ENCODE measurements at regions not wholly inside any gene's neighbourhood (a gene's known extent, or its start where the extent isn't known, plus 50 kb on each side); places are given as distances from the start of the nearest gene placed in this dataset.

- Mint-ChIP-seq H3K4me1 (ENCODE audit: low read depth) (no peaks in the 10 kb centered on the region), H3K4me3 (ENCODE audit: low read depth) (no peak overlapping the region), H3K27ac (no peak overlapping the region), H3K27me3 (peaks cover 24% of the 10 kb centered on the region), H3K36me3 (ENCODE audit: insufficient read depth) (no peaks in the 10 kb centered on the region), H3K9me3 (ENCODE audit: low read depth) (no peaks in the 10 kb centered on the region)
- DNase-seq (ENCODE audit: low spot score, unreplicated experiment) = no peak
- no peak for TF ChIP-seq CTCF (IDR thresholded peaks at IDR 0.05; ENCODE audit: unreplicated experiment)
Observed at GRCh38 chr22:27598792-27599191, 202.8 kb downstream of the MN1 start.

GRCh38 chr22:27601195-27601594, 200.4 kb downstream of the MN1 start:
- Mint-ChIP-seq H3K36me3 (ENCODE audit: insufficient read depth) (no peaks in the 10 kb centered on the region), H3K4me1 (ENCODE audit: low read depth) (no peaks in the 10 kb centered on the region), H3K27me3 (peaks cover 27% of the 10 kb centered on the region), H3K4me3 (ENCODE audit: low read depth) (no peak overlapping the region), H3K27ac (no peak overlapping the region), H3K9me3 (ENCODE audit: low read depth) (no peaks in the 10 kb centered on the region)
- DNase-seq (ENCODE audit: low spot score, unreplicated experiment) = no peak
- no peak for TF ChIP-seq CTCF (IDR thresholded peaks at IDR 0.05; ENCODE audit: unreplicated experiment)

- Mint-ChIP-seq H3K27me3 (peaks cover 29% of the 10 kb centered on the region), H3K4me3 (ENCODE audit: low read depth) (no peak overlapping the region), H3K9me3 (ENCODE audit: low read depth) (no peaks in the 10 kb centered on the region), H3K4me1 (ENCODE audit: low read depth) (peaks cover 3% of the 10 kb centered on the region), H3K27ac (no peak overlapping the region), H3K36me3 (ENCODE audit: insufficient read depth) (no peaks in the 10 kb centered on the region)
- no peak for TF ChIP-seq CTCF (IDR thresholded peaks at IDR 0.05; ENCODE audit: unreplicated experiment)
- no peak for DNase-seq (ENCODE audit: low spot score, unreplicated experiment)
Observed at GRCh38 chr22:27602390-27602789, 199.2 kb downstream of the MN1 start.

GRCh38 chr22:27603111-27603799, 198.3 kb downstream of the MN1 start:
- peaks cover 29% of the 10 kb centered on the region for H3K27me3 Mint-ChIP-seq
- H3K4me3 Mint-ChIP-seq (ENCODE audit: low read depth) = no peak overlapping the region
- H3K9me3 Mint-ChIP-seq (ENCODE audit: low read depth) = no peaks in the 10 kb centered on the region
- DNase-seq (ENCODE audit: low spot score, unreplicated experiment) = no peak
- TF ChIP-seq CTCF (IDR thresholded peaks at IDR 0.05; ENCODE audit: unreplicated experiment) = no peak
- H3K36me3 Mint-ChIP-seq (ENCODE audit: insufficient read depth) = no peaks in the 10 kb centered on the region
- peaks cover 3% of the 10 kb centered on the region for H3K4me1 Mint-ChIP-seq (ENCODE audit: low read depth)
- no peak overlapping the region for H3K27ac Mint-ChIP-seq

GRCh38 chr22:27603800-27604144, 197.8 kb downstream of the MN1 start:
- peaks cover 3% of the 10 kb centered on the region for H3K4me1 Mint-ChIP-seq (ENCODE audit: low read depth)
- peaks cover 29% of the 10 kb centered on the region for H3K27me3 Mint-ChIP-seq
- DNase-seq (ENCODE audit: low spot score, unreplicated experiment) = no peak
- no peaks in the 10 kb centered on the region for H3K36me3 Mint-ChIP-seq (ENCODE audit: insufficient read depth)
- TF ChIP-seq CTCF (IDR thresholded peaks at IDR 0.05; ENCODE audit: unreplicated experiment) = no peak
- no peak overlapping the region for H3K4me3 Mint-ChIP-seq (ENCODE audit: low read depth)
- no peak overlapping the region for H3K27ac Mint-ChIP-seq
- no peaks in the 10 kb centered on the region for H3K9me3 Mint-ChIP-seq (ENCODE audit: low read depth)

Measured in progenitor cell of endocrine pancreas (in vitro differentiated cells).